ENCODE measurements at regions not wholly inside any gene's neighbourhood (a gene's known extent, or its start where the extent isn't known, plus 50 kb on each side); places are given as distances from the start of the nearest gene placed in this dataset.

GRCh38 chr7:116363637-116364432, 135.7 kb upstream of the CAV2 start:
- no peak overlapping the region for H3K27ac ChIP-seq (ENCODE audit: extremely low read depth, low read depth, low read length)
- TF ChIP-seq XRCC3 (IDR thresholded peaks at IDR 0.05): no peak
- no peak for TF ChIP-seq ZNF695 (CRISPR knock-in tag; IDR thresholded peaks at IDR 0.05)
- TF ChIP-seq LEF1 (IDR thresholded peaks at IDR 0.05): peak; percentile 74; the same call in 1 of the 2 replicates
- no peak for TF ChIP-seq ATF2 (CRISPR knock-in tag; IDR thresholded peaks at IDR 0.05)
- TF ChIP-seq BACH1 (tag; IDR thresholded peaks at IDR 0.05): 0 out of 2 replicates have a peak, but pooled peaks have one; percentile 40
- TF ChIP-seq TCF3 (CRISPR knock-in tag; IDR thresholded peaks at IDR 0.05): peak; percentile 82
- TF ChIP-seq KAT2B (IDR thresholded peaks at IDR 0.05; ENCODE audit: low read depth, low read length): no peak
- TF ChIP-seq NFE2 (IDR thresholded peaks at IDR 0.05; ENCODE audit: low read depth): peak; percentile 78
- TF ChIP-seq ZNF140 (CRISPR knock-in tag; IDR thresholded peaks at IDR 0.05): no peak
- no peak for TF ChIP-seq CTCF (IDR thresholded peaks at IDR 0.05 in 2 of 3, conservative IDR thresholded peaks at IDR 0.05 in 1 of 3; ENCODE audit: insufficient read depth in 2 of 3, low read depth in 1 of 3, low read length in 3 of 3)
- TF ChIP-seq ZNF354B (CRISPR knock-in tag; IDR thresholded peaks at IDR 0.05): no peak
- no peak for TF ChIP-seq HDAC2 (IDR thresholded peaks at IDR 0.05)
- TF ChIP-seq TEAD1 (CRISPR knock-in tag; IDR thresholded peaks at IDR 0.05): 0 out of 4 replicates have a peak, but pooled peaks of 1 of the 2 experiments have one; percentile 34
- peak; percentile 54; the same call in 1 of the 2 replicates for TF ChIP-seq MAFK (IDR thresholded peaks at IDR 0.05; ENCODE audit: low read length)
- TF ChIP-seq BCL6 (CRISPR knock-in tag; IDR thresholded peaks at IDR 0.05): no peak
- TF ChIP-seq DEAF1 (CRISPR knock-in tag; IDR thresholded peaks at IDR 0.05): no peak
- TF ChIP-seq SRF (CRISPR knock-in tag; IDR thresholded peaks at IDR 0.05): no peak
- TF ChIP-seq MAFF (IDR thresholded peaks at IDR 0.05; ENCODE audit: low read length): peak; percentile 40; the same call in 1 of the 2 replicates
- TF ChIP-seq NCOR1 (IDR thresholded peaks at IDR 0.05): peak; percentile 36; the same call in 1 of the 2 replicates

More at GRCh38 chr7:116363637-116364432, 135.7 kb upstream of the CAV2 start:
- DNase-seq (ENCODE audit: extremely low read depth in 1 of 4, low spot score in 3 of 4) (peak in 1 of 4 experiments; percentile 47), ATAC-seq (peak; percentile 91), FAIRE-seq (peak; percentile 46)
- Histone ChIP-seq H3K4me2 (ENCODE audit: insufficient read depth, low read length) (no peak overlapping the region), H3K79me2 (ENCODE audit: control insufficient read depth, insufficient read depth, low read length) (no peaks in the 10 kb centered on the region), H3K9me3 (replicated peaks; ENCODE audit: control insufficient read depth, insufficient read depth, low read depth, low read length) (no peaks in the 10 kb centered on the region), H3K36me3 (ENCODE audit: control insufficient read depth, insufficient read depth, low read length) (no peaks in the 10 kb centered on the region), H3K4me3 (no peak overlapping the region), H3K27me3 (ENCODE audit: control insufficient read depth in 2 of 2, insufficient read depth in 2 of 2, low read length in 2 of 2) (no peaks in the 10 kb centered on the region), H3K9me1 (ENCODE audit: control insufficient read depth, insufficient read depth, low read length) (no peaks in the 10 kb centered on the region), H4K20me1 (replicated peaks; ENCODE audit: control insufficient read depth, insufficient read depth, low read length) (no peaks in the 10 kb centered on the region), H3K9ac (ENCODE audit: insufficient read depth in 1 of 2, low read depth in 2 of 2, low read length in 2 of 2) (no peak overlapping the region), H3K4me1 (replicated peaks in 1 of 2; ENCODE audit: control insufficient read depth in 2 of 2, insufficient read depth in 2 of 2, low read length in 2 of 2) (peaks cover 0 to 6% of the 10 kb centered on the region in 2 experiments; a peak in 1 of 5 replicates), H2AFZ (ENCODE audit: low read depth, low read length) (peak overlapping the region; percentile 36; the same call in 1 of the 2 replicates)
- ChIA-PET CTCF (ENCODE audit: low intra/inter-chr PET ratio) (interaction anchor here (0.6 kb wide), 1 partner anchor 226 kb away, joined by 4 read pairs; no protein-coding TSS in a partner anchor), POLR2A (interaction anchor here (0.6 to 1.1 kb wide), 2 partner anchors 9 to 16 kb away, joined by 3 to 5 read pairs; no protein-coding TSS in a partner anchor)
- in situ Hi-C loops (cut with MboI) (no loop called here), intact Hi-C loops (cut with micrococcal nuclease) (no loop called here)
- no TSS peak for BruUV-seq (replicated peaks)
- 15% methylated on average over 9 of the region's 9 CpGs for WGBS (ENCODE audit: insufficient coverage, low coverage, missing lambda C conversion rate)

Measured in K562 (cell line).